Mesenteric fat pad (tissue), 1 donor: ENCODE measurements at regions not wholly inside any gene's neighbourhood (a gene's known extent, or its start where the extent isn't known, plus 50 kb on each side); places are given as distances from the start of the nearest gene placed in this dataset.
"Not testable (repeated sequence)": the region's sequence is repeated elsewhere in the genome, so short reads cannot be mapped to it uniquely, and the experiment has no call there.

Experiments used
- DNase-seq: peaks from one replicate; pipeline ENCODE4 v3.0.0-alpha.2; 2020; ENCODE audit warnings: low spot score
- donor health status: DM: yes; HTN: yes; CAD: no.

- DNase-seq, result no peak
Measured at GRCh38 chr4:156111686-156112085, 158.0 kb upstream of the CTSO start.

GRCh38 chr4:156109943-156110900 lies 156.6 kb upstream of the CTSO start:
- DNase-seq, result no peak

GRCh38 chr4:156109087-156109486 lies 155.4 kb upstream of the CTSO start:
- not testable (repeated sequence) for DNase-seq

- DNase-seq, result no peak
Measured at GRCh38 chr4:156103311-156103710, 149.6 kb upstream of the CTSO start.

- DNase-seq, result no peak
Measured at GRCh38 chr4:156102411-156102810, 148.7 kb upstream of the CTSO start.

- no peak for DNase-seq
Measured at GRCh38 chr4:156101571-156101970, 147.9 kb upstream of the CTSO start.

GRCh38 chr4:156100651-156101050 lies 147.0 kb upstream of the CTSO start:
- no peak for DNase-seq

GRCh38 chr4:156098805-156099204 lies 145.1 kb upstream of the CTSO start:
- DNase-seq, result no peak

GRCh38 chr4:156085100-156085499 lies 131.4 kb upstream of the CTSO start:
- no peak for DNase-seq

- DNase-seq, result no peak
Measured at GRCh38 chr4:156084373-156084772, 130.7 kb upstream of the CTSO start.

GRCh38 chr4:156073976-156074375 lies 120.3 kb upstream of the CTSO start:
- no peak for DNase-seq

GRCh38 chr4:156060661-156061060 lies 107.0 kb upstream of the CTSO start:
- DNase-seq, result no peak

GRCh38 chr4:156053174-156053573 lies 99.5 kb upstream of the CTSO start:
- DNase-seq, result no peak

GRCh38 chr4:156052116-156052515 lies 98.5 kb upstream of the CTSO start:
- no peak for DNase-seq

- DNase-seq, result no peak
Measured at GRCh38 chr4:156038772-156039171, 85.1 kb upstream of the CTSO start.

- no peak for DNase-seq
Measured at GRCh38 chr4:156036496-156036895, 82.8 kb upstream of the CTSO start.

- DNase-seq, result no peak
Measured at GRCh38 chr4:156029691-156030090, 76.0 kb upstream of the CTSO start.

- no peak for DNase-seq
Measured at GRCh38 chr4:156021298-156021697, 67.6 kb upstream of the CTSO start.

GRCh38 chr4:156019246-156019645 lies 65.6 kb upstream of the CTSO start:
- no peak for DNase-seq

GRCh38 chr4:156018383-156018782 lies 64.7 kb upstream of the CTSO start:
- no peak for DNase-seq

- no peak for DNase-seq
Measured at GRCh38 chr4:156015781-156016180, 62.1 kb upstream of the CTSO start.

GRCh38 chr4:156006192-156006591 lies 52.5 kb upstream of the CTSO start:
- no peak for DNase-seq
